HCT116 (cell line): ENCODE measurements at regions not wholly inside any gene's neighbourhood (a gene's known extent, or its start where the extent isn't known, plus 50 kb on each side); places are given as distances from the start of the nearest gene placed in this dataset.

Source experiments
- ATAC-seq: fragments of 200-7000 bp; cut with Tn5 transposase; 2 replicates; pipeline ENCODE4 v1.9.1; 2020; ENCODE audit warnings: mild to moderate bottlenecking, moderate library complexity
- BruUV-seq: library from RNA; stranded (reverse); fragments of 400-500 nt; replicated peaks from 2 replicates; lab custom pipeline; 2021; lab: Mats Ljungman, UMichigan
- CTCF ChIA-PET: fragments of 300-600 bp; sonication (Branson Sonifier 250); formaldehyde crosslinking; loops from one replicate; lab custom pipeline; 2021; ENCODE audit warnings: antibody characterized with exemption; lab: Charles Lee
- POLR2A ChIA-PET: fragments of 300-600, 350-600 bp; sonication (Branson Sonifier 250); formaldehyde crosslinking; loops from one replicate; lab custom pipeline; 2021; ENCODE audit warnings: antibody characterized with exemption; lab: Charles Lee
- RAD21 ChIA-PET, 2 experiments: fragments of 300-600 bp; sonication (Branson Sonifier 250); formaldehyde crosslinking; loops; one replicate each; lab custom pipeline; 2023; ENCODE audit warnings: low total read pairs in 2 of 2; ENCODE audit not compliant: uncharacterized antibody in 2 of 2, unreplicated experiment in 2 of 2, low non-redundant PET in 1 of 2; lab: Charles Lee
- DNase-seq: peaks from one replicate; pipeline ENCODE4 v3.0.0-alpha.2; 2010; ENCODE audit warnings: low read depth, low spot score
- H2AFZ ChIP-seq: fragments of 200-600 bp; shearing (Covaris generic), sonication (generic); 2 replicates; pipeline ENCODE4 v1.6.1; 2017; ENCODE audit warnings: low read depth, mixed run types, mixed read lengths, antibody characterized with exemption, low read length; ENCODE audit not compliant: poor library complexity, severe bottlenecking
- H3K27ac ChIP-seq: 2 replicates; pipeline ENCODE4 v1.5.1; 2012; ENCODE audit warnings: low read depth, low read length
- H3K27me3 ChIP-seq: fragments of 200-600 bp; sonication (generic); 2 replicates; pipeline ENCODE4 v1.6.1; 2016; ENCODE audit warnings: mixed run types, low read length, mixed read lengths; ENCODE audit not compliant: insufficient read depth
- H3K36me3 ChIP-seq, 2 experiments: fragments of 200-500 bp in 1 of 2; fragments of 200-600 bp in 1 of 2; sonication (Bioruptor generic) in 1 of 2; sonication (generic) in 1 of 2; 2 replicates each; pipeline versions ENCODE4 v1.5.1 to v1.6.1; 2014 to 2016; ENCODE audit warnings: low read length in 2 of 2, inconsistent platforms in 1 of 2, mixed read lengths in 1 of 2, mixed run types in 1 of 2; ENCODE audit not compliant: insufficient read depth in 2 of 2, control insufficient read depth in 1 of 2
- H3K4me1 ChIP-seq, 2 experiments: fragments of 200-600 bp in 1 of 2; sonication (generic) in 1 of 2; 2 replicates each; pipeline versions ENCODE4 v1.5.1 to v1.6.1; 2012 to 2017; ENCODE audit warnings: low read length in 2 of 2, inconsistent platforms in 1 of 2, mild to moderate bottlenecking in 1 of 2, mixed read lengths in 1 of 2, mixed run types in 1 of 2, moderate library complexity in 1 of 2; ENCODE audit not compliant: insufficient read depth in 2 of 2, control insufficient read depth in 1 of 2
- H3K4me2 ChIP-seq: fragments of 200-600 bp; sonication (generic); 2 replicates; pipeline ENCODE4 v1.6.1; 2017; ENCODE audit warnings: mixed run types, low read length, mixed read lengths
- H3K4me3 ChIP-seq, 2 experiments: fragments of 200-600 bp in 1 of 2; sonication (generic) in 1 of 2; replicated peaks in 1 of 2; 2 replicates each; pipeline ENCODE4 v1.5.1; 2011 to 2016; ENCODE audit warnings: low read length in 2 of 2, control low read depth in 1 of 2, low read depth in 1 of 2, mild to moderate bottlenecking in 1 of 2, mixed read lengths in 1 of 2, mixed run types in 1 of 2
- H3K79me2 ChIP-seq: fragments of 200-600 bp; sonication (generic); 2 replicates; pipeline ENCODE4 v1.6.1; 2017; ENCODE audit warnings: mild to moderate bottlenecking, mixed run types, low read length, moderate library complexity, mixed read lengths; ENCODE audit not compliant: insufficient read depth
- H3K9ac ChIP-seq: fragments of 200-600 bp; sonication (generic); 2 replicates; pipeline ENCODE4 v1.6.1; 2016; ENCODE audit warnings: low read length, mixed read lengths
- H3K9me2 ChIP-seq: fragments of 200-600 bp; sonication (generic), shearing (Covaris generic); 2 replicates; pipeline ENCODE4 v1.6.1; 2017; ENCODE audit warnings: mixed run types, mild to moderate bottlenecking, moderate library complexity; ENCODE audit not compliant: insufficient read depth
- H3K9me3 ChIP-seq, 2 experiments: fragments of 200-500 bp in 1 of 2; fragments of 200-600 bp in 1 of 2; sonication (Bioruptor generic) in 1 of 2; sonication (generic) in 1 of 2; 2 replicates each; pipeline ENCODE4 v1.6.1; 2014 to 2017; ENCODE audit warnings: low read length in 2 of 2, mixed read lengths in 2 of 2, inconsistent platforms in 1 of 2, low read depth in 1 of 2, mild to moderate bottlenecking in 1 of 2, mixed run types in 1 of 2, moderate library complexity in 1 of 2; ENCODE audit not compliant: control insufficient read depth in 1 of 2, insufficient read depth in 1 of 2
- H4K20me1 ChIP-seq: fragments of 200-600 bp; sonication (generic), shearing (Covaris generic); 2 replicates; pipeline ENCODE4 v1.6.1; 2017; ENCODE audit warnings: mixed run types, mild to moderate bottlenecking, moderate library complexity; ENCODE audit not compliant: insufficient read depth
- EGR1 ChIP-seq: IDR thresholded peaks from 2 replicates; pipeline ENCODE4 v1.6.1; 2012; ENCODE audit warnings: low read depth
- ELF1 ChIP-seq: IDR thresholded peaks from 2 replicates; pipeline ENCODE4 v1.6.1; 2012; ENCODE audit warnings: low read depth, borderline replicate concordance
- EZH2 ChIP-seq: fragments of 200-600 bp; sonication (generic); IDR thresholded peaks from 2 replicates; pipeline ENCODE4 v1.6.1; 2017; ENCODE audit warnings: antibody characterized with exemption, mixed run types
- EZH2phosphoT487 ChIP-seq: fragments of 200-600 bp; IDR thresholded peaks from 2 replicates; pipeline ENCODE4 v1.6.1; 2018; ENCODE audit warnings: antibody characterized with exemption, borderline replicate concordance
- JUND ChIP-seq: IDR thresholded peaks from 2 replicates; pipeline ENCODE4 v1.6.1; 2012
- POLR2A ChIP-seq: IDR thresholded peaks from 2 replicates; pipeline ENCODE4 v1.7.0; 2011; ENCODE audit warnings: borderline replicate concordance; ENCODE audit not compliant: insufficient read depth, insufficient read length; ENCODE audit errors: extremely low read depth
- RAD21 ChIP-seq: IDR thresholded peaks from 2 replicates; pipeline ENCODE4 v1.6.1; 2012; ENCODE audit warnings: low read depth, mild to moderate bottlenecking
- SRF ChIP-seq: IDR thresholded peaks from 2 replicates; pipeline ENCODE4 v1.6.1; 2012; ENCODE audit warnings: low read depth
- TCF7L2 ChIP-seq: IDR thresholded peaks from 2 replicates; pipeline ENCODE4 v1.7.0; 2011; ENCODE audit warnings: borderline replicate concordance, inconsistent platforms; ENCODE audit not compliant: insufficient read depth, insufficient read length; ENCODE audit errors: extremely low read depth
- YY1 ChIP-seq: IDR thresholded peaks from 2 replicates; pipeline ENCODE4 v1.6.1; 2011; ENCODE audit warnings: low read length, low read depth, moderate library complexity, mild to moderate bottlenecking; ENCODE audit not compliant: insufficient replicate concordance; ENCODE audit errors: extremely low read depth
- ZFX ChIP-seq: fragments of 450-650 bp; IDR thresholded peaks from 2 replicates; pipeline ENCODE4 v1.6.1; 2017
- ZNF274 ChIP-seq: fragments of 200-500 bp; sonication (Bioruptor generic); IDR thresholded peaks from 2 replicates; pipeline ENCODE4 v1.6.1; 2014; ENCODE audit warnings: mild to moderate bottlenecking, low read depth, low read length, inconsistent platforms
- intact Hi-C: fragments of 100-400 bp; cut with micrococcal nuclease; formaldehyde crosslinking; loops from 2 replicates; pipeline ENCODE4 v1.10.0; 2022
- TF ChIP-seq, protein P1 (sequence below): IDR thresholded peaks from 2 replicates; pipeline ENCODE4 v1.6.1; 2012
- TF ChIP-seq, protein P2 (sequence below): IDR thresholded peaks from 2 replicates; pipeline ENCODE4 v1.6.1; 2011; ENCODE audit warnings: mild to moderate bottlenecking, low read length, moderate library complexity; ENCODE audit not compliant: insufficient replicate concordance; ENCODE audit errors: extremely low read depth
- TF ChIP-seq, protein P3 (sequence below): IDR thresholded peaks from 2 replicates; pipeline ENCODE4 v1.6.1; 2012
- TF ChIP-seq, protein P4 (sequence below): IDR thresholded peaks from 2 replicates; pipeline ENCODE4 v1.6.1; 2012; ENCODE audit warnings: low read depth
- TF ChIP-seq, protein P5 (sequence below), 3 experiments: fragments of 200-600 bp in 1 of 3; sonication (generic) in 1 of 3; IDR thresholded peaks in 2 of 3; conservative IDR thresholded peaks in 1 of 3; 2 replicates each; pipeline ENCODE4 v1.5.1; 2012 to 2017; ENCODE audit warnings: low read depth in 2 of 3, low read length in 2 of 3, antibody characterized with exemption in 1 of 3, borderline replicate concordance in 1 of 3, control low read depth in 1 of 3, mild to moderate bottlenecking in 1 of 3, mixed read lengths in 1 of 3, mixed run types in 1 of 3, moderate library complexity in 1 of 3; ENCODE audit not compliant: insufficient read depth in 1 of 3

DNA sequence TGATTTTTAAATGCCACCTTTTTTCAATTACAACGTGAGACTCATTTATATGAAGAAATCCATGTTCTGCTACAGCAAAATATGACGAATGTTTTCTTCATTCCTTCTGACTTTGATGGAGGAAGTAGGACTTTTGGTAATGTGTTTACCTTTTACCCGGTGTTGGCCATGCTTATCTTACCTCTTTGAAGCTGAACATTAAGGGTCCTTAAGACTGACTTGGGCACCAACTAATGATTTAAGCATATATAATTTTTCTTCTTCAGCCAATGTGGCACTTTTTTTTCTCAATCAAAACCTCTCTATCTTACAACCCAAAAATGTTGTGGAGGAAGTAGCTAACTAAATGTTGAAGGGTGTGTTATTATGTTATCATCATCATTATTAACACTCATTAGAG is 337.5 kb downstream of the EPHA7 start:
- CTCF ChIA-PET, result no interaction called here
- BruUV-seq, result no TSS peak
- H3K9me3 ChIP-seq, result peaks cover 8 to 22% of the 10 kb centered on the region in 2 experiments; a peak in 2 of 4 replicates
- H4K20me1 ChIP-seq, result no peaks in the 10 kb centered on the region
- no peaks in the 10 kb centered on the region for H3K4me1 ChIP-seq
- RAD21 ChIA-PET, result no interaction called here
- intact Hi-C loops, result no loop called here
- POLR2A ChIA-PET, result no interaction called here
- H3K36me3 ChIP-seq, result no peaks in the 10 kb centered on the region
- H3K9me2 ChIP-seq, result no peaks in the 10 kb centered on the region
- no peak overlapping the region for H3K4me2 ChIP-seq
- no peak overlapping the region for H3K4me3 ChIP-seq
- H3K27me3 ChIP-seq, result no peaks in the 10 kb centered on the region
- H2AFZ ChIP-seq, result no peak overlapping the region
- TF ChIP-seq, protein P1, sequence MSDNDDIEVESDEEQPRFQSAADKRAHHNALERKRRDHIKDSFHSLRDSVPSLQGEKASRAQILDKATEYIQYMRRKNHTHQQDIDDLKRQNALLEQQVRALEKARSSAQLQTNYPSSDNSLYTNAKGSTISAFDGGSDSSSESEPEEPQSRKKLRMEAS, result no peak
- TF ChIP-seq, protein P2, sequence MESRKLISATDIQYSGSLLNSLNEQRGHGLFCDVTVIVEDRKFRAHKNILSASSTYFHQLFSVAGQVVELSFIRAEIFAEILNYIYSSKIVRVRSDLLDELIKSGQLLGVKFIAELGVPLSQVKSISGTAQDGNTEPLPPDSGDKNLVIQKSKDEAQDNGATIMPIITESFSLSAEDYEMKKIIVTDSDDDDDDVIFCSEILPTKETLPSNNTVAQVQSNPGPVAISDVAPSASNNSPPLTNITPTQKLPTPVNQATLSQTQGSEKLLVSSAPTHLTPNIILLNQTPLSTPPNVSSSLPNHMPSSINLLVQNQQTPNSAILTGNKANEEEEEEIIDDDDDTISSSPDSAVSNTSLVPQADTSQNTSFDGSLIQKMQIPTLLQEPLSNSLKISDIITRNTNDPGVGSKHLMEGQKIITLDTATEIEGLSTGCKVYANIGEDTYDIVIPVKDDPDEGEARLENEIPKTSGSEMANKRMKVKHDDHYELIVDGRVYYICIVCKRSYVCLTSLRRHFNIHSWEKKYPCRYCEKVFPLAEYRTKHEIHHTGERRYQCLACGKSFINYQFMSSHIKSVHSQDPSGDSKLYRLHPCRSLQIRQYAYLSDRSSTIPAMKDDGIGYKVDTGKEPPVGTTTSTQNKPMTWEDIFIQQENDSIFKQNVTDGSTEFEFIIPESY, result no peak
- TF ChIP-seq JUND (no peak), EZH2 (no peak), RAD21 (no peak), EGR1 (no peak), ZFX (no peak), SRF (no peak), ELF1 (no peak), POLR2A (no peak), ZNF274 (no peak), YY1 (no peak), TCF7L2 (no peak), EZH2phosphoT487 (no peak)
- TF ChIP-seq, protein P3, sequence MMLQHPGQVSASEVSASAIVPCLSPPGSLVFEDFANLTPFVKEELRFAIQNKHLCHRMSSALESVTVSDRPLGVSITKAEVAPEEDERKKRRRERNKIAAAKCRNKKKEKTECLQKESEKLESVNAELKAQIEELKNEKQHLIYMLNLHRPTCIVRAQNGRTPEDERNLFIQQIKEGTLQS, result no peak
- TF ChIP-seq, protein P4, sequence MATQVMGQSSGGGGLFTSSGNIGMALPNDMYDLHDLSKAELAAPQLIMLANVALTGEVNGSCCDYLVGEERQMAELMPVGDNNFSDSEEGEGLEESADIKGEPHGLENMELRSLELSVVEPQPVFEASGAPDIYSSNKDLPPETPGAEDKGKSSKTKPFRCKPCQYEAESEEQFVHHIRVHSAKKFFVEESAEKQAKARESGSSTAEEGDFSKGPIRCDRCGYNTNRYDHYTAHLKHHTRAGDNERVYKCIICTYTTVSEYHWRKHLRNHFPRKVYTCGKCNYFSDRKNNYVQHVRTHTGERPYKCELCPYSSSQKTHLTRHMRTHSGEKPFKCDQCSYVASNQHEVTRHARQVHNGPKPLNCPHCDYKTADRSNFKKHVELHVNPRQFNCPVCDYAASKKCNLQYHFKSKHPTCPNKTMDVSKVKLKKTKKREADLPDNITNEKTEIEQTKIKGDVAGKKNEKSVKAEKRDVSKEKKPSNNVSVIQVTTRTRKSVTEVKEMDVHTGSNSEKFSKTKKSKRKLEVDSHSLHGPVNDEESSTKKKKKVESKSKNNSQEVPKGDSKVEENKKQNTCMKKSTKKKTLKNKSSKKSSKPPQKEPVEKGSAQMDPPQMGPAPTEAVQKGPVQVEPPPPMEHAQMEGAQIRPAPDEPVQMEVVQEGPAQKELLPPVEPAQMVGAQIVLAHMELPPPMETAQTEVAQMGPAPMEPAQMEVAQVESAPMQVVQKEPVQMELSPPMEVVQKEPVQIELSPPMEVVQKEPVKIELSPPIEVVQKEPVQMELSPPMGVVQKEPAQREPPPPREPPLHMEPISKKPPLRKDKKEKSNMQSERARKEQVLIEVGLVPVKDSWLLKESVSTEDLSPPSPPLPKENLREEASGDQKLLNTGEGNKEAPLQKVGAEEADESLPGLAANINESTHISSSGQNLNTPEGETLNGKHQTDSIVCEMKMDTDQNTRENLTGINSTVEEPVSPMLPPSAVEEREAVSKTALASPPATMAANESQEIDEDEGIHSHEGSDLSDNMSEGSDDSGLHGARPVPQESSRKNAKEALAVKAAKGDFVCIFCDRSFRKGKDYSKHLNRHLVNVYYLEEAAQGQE, result no peak
- TF ChIP-seq, protein P5, sequence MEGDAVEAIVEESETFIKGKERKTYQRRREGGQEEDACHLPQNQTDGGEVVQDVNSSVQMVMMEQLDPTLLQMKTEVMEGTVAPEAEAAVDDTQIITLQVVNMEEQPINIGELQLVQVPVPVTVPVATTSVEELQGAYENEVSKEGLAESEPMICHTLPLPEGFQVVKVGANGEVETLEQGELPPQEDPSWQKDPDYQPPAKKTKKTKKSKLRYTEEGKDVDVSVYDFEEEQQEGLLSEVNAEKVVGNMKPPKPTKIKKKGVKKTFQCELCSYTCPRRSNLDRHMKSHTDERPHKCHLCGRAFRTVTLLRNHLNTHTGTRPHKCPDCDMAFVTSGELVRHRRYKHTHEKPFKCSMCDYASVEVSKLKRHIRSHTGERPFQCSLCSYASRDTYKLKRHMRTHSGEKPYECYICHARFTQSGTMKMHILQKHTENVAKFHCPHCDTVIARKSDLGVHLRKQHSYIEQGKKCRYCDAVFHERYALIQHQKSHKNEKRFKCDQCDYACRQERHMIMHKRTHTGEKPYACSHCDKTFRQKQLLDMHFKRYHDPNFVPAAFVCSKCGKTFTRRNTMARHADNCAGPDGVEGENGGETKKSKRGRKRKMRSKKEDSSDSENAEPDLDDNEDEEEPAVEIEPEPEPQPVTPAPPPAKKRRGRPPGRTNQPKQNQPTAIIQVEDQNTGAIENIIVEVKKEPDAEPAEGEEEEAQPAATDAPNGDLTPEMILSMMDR (IDR thresholded peaks at IDR 0.05 in 2 of 3, conservative IDR thresholded peaks at IDR 0.05 in 1 of 3; ENCODE audit: borderline replicate concordance in 1 of 3, insufficient read depth in 1 of 3, low read depth in 2 of 3, low read length in 2 of 3), result no peak
- H3K27ac ChIP-seq, result no peak overlapping the region
- H3K79me2 ChIP-seq, result no peaks in the 10 kb centered on the region
- no peak for DNase-seq
- ATAC-seq, result no peak
- no peak overlapping the region for H3K9ac ChIP-seq
